ENCODE measurements at regions not wholly inside any gene's neighbourhood (a gene's known extent, or its start where the extent isn't known, plus 50 kb on each side); places are given as distances from the start of the nearest gene placed in this dataset.

GRCh38 chr3:96169111-96169766 lies 645.2 kb upstream of the EPHA6 start:
- no peak for DNase-seq
- no peak overlapping the region for H3K4me3 ChIP-seq (ENCODE audit: low read depth, low read length)
- in situ Hi-C loops (cut with HindIII; ENCODE audit: low pct_ligation_motif_present, low sequenced_read_pairs), result no loop called here
- no peak for TF ChIP-seq CTCF (IDR thresholded peaks at IDR 0.05; ENCODE audit: low read depth, low read length, missing control alignments)
- H3K36me3 ChIP-seq (replicated peaks), result no peaks in the 10 kb centered on the region
- no peaks in the 10 kb centered on the region for H3K27me3 ChIP-seq (replicated peaks)
- no peak overlapping the region for H3K27ac ChIP-seq

- no peaks in the 10 kb centered on the region for H3K36me3 ChIP-seq (replicated peaks)
- H3K4me3 ChIP-seq (ENCODE audit: low read depth, low read length), result no peak overlapping the region
- DNase-seq, result no peak
- no peak for TF ChIP-seq CTCF (IDR thresholded peaks at IDR 0.05; ENCODE audit: low read depth, low read length, missing control alignments)
- in situ Hi-C loops (cut with HindIII; ENCODE audit: low pct_ligation_motif_present, low sequenced_read_pairs), result no loop called here
- no peaks in the 10 kb centered on the region for H3K27me3 ChIP-seq (replicated peaks)
- no peak overlapping the region for H3K27ac ChIP-seq
These were observed 641.5 kb upstream of the EPHA6 start for GRCh38 chr3:96172917-96173316.

- H3K27ac ChIP-seq, result no peak overlapping the region
These were observed 638.9 kb upstream of the EPHA6 start for GRCh38 chr3:96175500-96175899.

GRCh38 chr3:96182756-96183155 lies 631.6 kb upstream of the EPHA6 start:
- Histone ChIP-seq H3K27me3 (replicated peaks) (no peaks in the 10 kb centered on the region), H3K4me3 (ENCODE audit: low read depth, low read length) (no peak overlapping the region), H3K27ac (no peak overlapping the region), H3K36me3 (replicated peaks) (no peaks in the 10 kb centered on the region)
- DNase-seq, result no peak
- no peak for TF ChIP-seq CTCF (IDR thresholded peaks at IDR 0.05; ENCODE audit: low read depth, low read length, missing control alignments)
- in situ Hi-C loops (cut with HindIII; ENCODE audit: low pct_ligation_motif_present, low sequenced_read_pairs), result no loop called here

More at GRCh38 chr3:96175500-96175899, 638.9 kb upstream of the EPHA6 start:
- H3K27me3 ChIP-seq (replicated peaks), result no peaks in the 10 kb centered on the region
- no peak for TF ChIP-seq CTCF (IDR thresholded peaks at IDR 0.05; ENCODE audit: low read depth, low read length, missing control alignments)
- H3K4me3 ChIP-seq (ENCODE audit: low read depth, low read length), result no peak overlapping the region
- H3K36me3 ChIP-seq (replicated peaks), result no peaks in the 10 kb centered on the region
- no peak for DNase-seq
- in situ Hi-C loops (cut with HindIII; ENCODE audit: low pct_ligation_motif_present, low sequenced_read_pairs), result no loop called here

- Histone ChIP-seq H3K36me3 (replicated peaks) (no peaks in the 10 kb centered on the region), H3K27ac (no peak overlapping the region), H3K4me3 (ENCODE audit: low read depth, low read length) (no peak overlapping the region), H3K27me3 (replicated peaks) (no peaks in the 10 kb centered on the region)
- DNase-seq, result no peak
- no peak for TF ChIP-seq CTCF (IDR thresholded peaks at IDR 0.05; ENCODE audit: low read depth, low read length, missing control alignments)
- in situ Hi-C loops (cut with HindIII; ENCODE audit: low pct_ligation_motif_present, low sequenced_read_pairs), result no loop called here
These were observed 630.5 kb upstream of the EPHA6 start for GRCh38 chr3:96183871-96184270.

GRCh38 chr3:96190024-96190616 lies 624.3 kb upstream of the EPHA6 start:
- no peak for DNase-seq
- TF ChIP-seq CTCF (IDR thresholded peaks at IDR 0.05; ENCODE audit: low read depth, low read length, missing control alignments), result no peak
- Histone ChIP-seq H3K4me3 (ENCODE audit: low read depth, low read length) (no peak overlapping the region), H3K36me3 (replicated peaks) (no peaks in the 10 kb centered on the region), H3K27ac (no peak overlapping the region), H3K27me3 (replicated peaks) (no peaks in the 10 kb centered on the region)
- in situ Hi-C loops (cut with HindIII; ENCODE audit: low pct_ligation_motif_present, low sequenced_read_pairs), result no loop called here
